ENCODE measurements at regions not wholly inside any gene's neighbourhood (a gene's known extent, or its start where the extent isn't known, plus 50 kb on each side); places are given as distances from the start of the nearest gene placed in this dataset.

GRCh38 chr6:98254624-98255023, 579.8 kb upstream of the POU3F2 start:
- no peaks in the 10 kb centered on the region for H3K27me3 Mint-ChIP-seq
- H3K4me1 Mint-ChIP-seq (ENCODE audit: low read depth): no peaks in the 10 kb centered on the region

GRCh38 chr6:98260382-98260781, 574.0 kb upstream of the POU3F2 start:
- Mint-ChIP-seq H3K4me1 (ENCODE audit: low read depth) (no peaks in the 10 kb centered on the region), H3K4me3 (no peak overlapping the region), H3K27me3 (no peaks in the 10 kb centered on the region), H3K27ac (no peak overlapping the region), H3K36me3 (ENCODE audit: low read depth) (no peaks in the 10 kb centered on the region), H3K9me3 (peaks cover 6% of the 10 kb centered on the region)

More at GRCh38 chr6:98254624-98255023, 579.8 kb upstream of the POU3F2 start:
- Mint-ChIP-seq H3K27ac (no peak overlapping the region), H3K9me3 (peaks cover 6% of the 10 kb centered on the region), H3K36me3 (ENCODE audit: low read depth) (no peaks in the 10 kb centered on the region), H3K4me3 (no peak overlapping the region)

- Mint-ChIP-seq H3K4me3 (no peak overlapping the region), H3K27me3 (no peaks in the 10 kb centered on the region), H3K9me3 (no peaks in the 10 kb centered on the region), H3K36me3 (ENCODE audit: low read depth) (no peaks in the 10 kb centered on the region), H3K27ac (no peak overlapping the region), H3K4me1 (ENCODE audit: low read depth) (no peaks in the 10 kb centered on the region)
Observed at GRCh38 chr6:98272060-98272459, 562.3 kb upstream of the POU3F2 start.

GRCh38 chr6:98274691-98275090, 559.7 kb upstream of the POU3F2 start:
- no peaks in the 10 kb centered on the region for H3K27me3 Mint-ChIP-seq
- no peaks in the 10 kb centered on the region for H3K4me1 Mint-ChIP-seq (ENCODE audit: low read depth)
- no peaks in the 10 kb centered on the region for H3K36me3 Mint-ChIP-seq (ENCODE audit: low read depth)
- H3K9me3 Mint-ChIP-seq: no peaks in the 10 kb centered on the region
- no peak overlapping the region for H3K27ac Mint-ChIP-seq
- H3K4me3 Mint-ChIP-seq: no peak overlapping the region

- no peaks in the 10 kb centered on the region for H3K9me3 Mint-ChIP-seq
- H3K36me3 Mint-ChIP-seq (ENCODE audit: low read depth): no peaks in the 10 kb centered on the region
- H3K27ac Mint-ChIP-seq: no peak overlapping the region
- no peaks in the 10 kb centered on the region for H3K4me1 Mint-ChIP-seq (ENCODE audit: low read depth)
- H3K4me3 Mint-ChIP-seq: no peak overlapping the region
- H3K27me3 Mint-ChIP-seq: no peaks in the 10 kb centered on the region
Observed at GRCh38 chr6:98280492-98280891, 553.9 kb upstream of the POU3F2 start.

- no peaks in the 10 kb centered on the region for H3K9me3 Mint-ChIP-seq
- no peaks in the 10 kb centered on the region for H3K4me1 Mint-ChIP-seq (ENCODE audit: low read depth)
- H3K4me3 Mint-ChIP-seq: no peak overlapping the region
- H3K36me3 Mint-ChIP-seq (ENCODE audit: low read depth): no peaks in the 10 kb centered on the region
- no peaks in the 10 kb centered on the region for H3K27me3 Mint-ChIP-seq
- no peak overlapping the region for H3K27ac Mint-ChIP-seq
Observed at GRCh38 chr6:98286620-98287019, 547.8 kb upstream of the POU3F2 start.

GRCh38 chr6:98287876-98288275, 546.5 kb upstream of the POU3F2 start:
- no peaks in the 10 kb centered on the region for H3K4me1 Mint-ChIP-seq (ENCODE audit: low read depth)
- H3K27me3 Mint-ChIP-seq: no peaks in the 10 kb centered on the region
- no peaks in the 10 kb centered on the region for H3K36me3 Mint-ChIP-seq (ENCODE audit: low read depth)
- no peak overlapping the region for H3K4me3 Mint-ChIP-seq
- no peak overlapping the region for H3K27ac Mint-ChIP-seq
- no peaks in the 10 kb centered on the region for H3K9me3 Mint-ChIP-seq

GRCh38 chr6:98292810-98293209, 541.6 kb upstream of the POU3F2 start:
- no peaks in the 10 kb centered on the region for H3K4me1 Mint-ChIP-seq (ENCODE audit: low read depth)
- no peak overlapping the region for H3K4me3 Mint-ChIP-seq
- no peak overlapping the region for H3K27ac Mint-ChIP-seq
- no peaks in the 10 kb centered on the region for H3K9me3 Mint-ChIP-seq
- no peaks in the 10 kb centered on the region for H3K36me3 Mint-ChIP-seq (ENCODE audit: low read depth)
- H3K27me3 Mint-ChIP-seq: no peaks in the 10 kb centered on the region

GRCh38 chr6:98295515-98296175, 538.7 kb upstream of the POU3F2 start:
- H3K27me3 Mint-ChIP-seq: no peaks in the 10 kb centered on the region
- no peaks in the 10 kb centered on the region for H3K4me1 Mint-ChIP-seq (ENCODE audit: low read depth)
- peaks cover 3% of the 10 kb centered on the region for H3K9me3 Mint-ChIP-seq
- H3K36me3 Mint-ChIP-seq (ENCODE audit: low read depth): no peaks in the 10 kb centered on the region
- H3K4me3 Mint-ChIP-seq: no peak overlapping the region
- no peak overlapping the region for H3K27ac Mint-ChIP-seq

GRCh38 chr6:98308564-98308963, 525.8 kb upstream of the POU3F2 start:
- Mint-ChIP-seq H3K9me3 (peaks cover 4% of the 10 kb centered on the region), H3K4me1 (ENCODE audit: low read depth) (no peaks in the 10 kb centered on the region), H3K4me3 (no peak overlapping the region), H3K27me3 (no peaks in the 10 kb centered on the region), H3K36me3 (ENCODE audit: low read depth) (no peaks in the 10 kb centered on the region), H3K27ac (no peak overlapping the region)

GRCh38 chr6:98310443-98310842, 523.9 kb upstream of the POU3F2 start:
- no peaks in the 10 kb centered on the region for H3K27me3 Mint-ChIP-seq
- no peaks in the 10 kb centered on the region for H3K36me3 Mint-ChIP-seq (ENCODE audit: low read depth)
- no peak overlapping the region for H3K4me3 Mint-ChIP-seq
- H3K27ac Mint-ChIP-seq: no peak overlapping the region
- no peaks in the 10 kb centered on the region for H3K9me3 Mint-ChIP-seq
- H3K4me1 Mint-ChIP-seq (ENCODE audit: low read depth): no peaks in the 10 kb centered on the region

GRCh38 chr6:98323605-98324004, 510.8 kb upstream of the POU3F2 start:
- Mint-ChIP-seq H3K9me3 (no peaks in the 10 kb centered on the region), H3K27ac (no peak overlapping the region)

GRCh38 chr6:98324446-98324845, 509.9 kb upstream of the POU3F2 start:
- Mint-ChIP-seq H3K36me3 (ENCODE audit: low read depth) (no peaks in the 10 kb centered on the region), H3K27me3 (no peaks in the 10 kb centered on the region), H3K4me3 (no peak overlapping the region), H3K27ac (no peak overlapping the region), H3K9me3 (no peaks in the 10 kb centered on the region), H3K4me1 (ENCODE audit: low read depth) (no peaks in the 10 kb centered on the region)

More at GRCh38 chr6:98323605-98324004, 510.8 kb upstream of the POU3F2 start:
- H3K27me3 Mint-ChIP-seq: no peaks in the 10 kb centered on the region
- H3K4me3 Mint-ChIP-seq: no peak overlapping the region
- no peaks in the 10 kb centered on the region for H3K4me1 Mint-ChIP-seq (ENCODE audit: low read depth)
- H3K36me3 Mint-ChIP-seq (ENCODE audit: low read depth): no peaks in the 10 kb centered on the region

GRCh38 chr6:98325366-98325765, 509.0 kb upstream of the POU3F2 start:
- Mint-ChIP-seq H3K9me3 (no peaks in the 10 kb centered on the region), H3K27me3 (no peaks in the 10 kb centered on the region), H3K27ac (no peak overlapping the region), H3K36me3 (ENCODE audit: low read depth) (no peaks in the 10 kb centered on the region), H3K4me1 (ENCODE audit: low read depth) (no peaks in the 10 kb centered on the region), H3K4me3 (no peak overlapping the region)

GRCh38 chr6:98333273-98333672, 501.1 kb upstream of the POU3F2 start:
- Mint-ChIP-seq H3K27me3 (no peaks in the 10 kb centered on the region), H3K4me3 (no peak overlapping the region), H3K27ac (no peak overlapping the region), H3K36me3 (ENCODE audit: low read depth) (no peaks in the 10 kb centered on the region), H3K9me3 (no peaks in the 10 kb centered on the region), H3K4me1 (ENCODE audit: low read depth) (no peaks in the 10 kb centered on the region)

- Mint-ChIP-seq H3K9me3 (no peaks in the 10 kb centered on the region), H3K4me1 (ENCODE audit: low read depth) (no peaks in the 10 kb centered on the region), H3K4me3 (no peak overlapping the region), H3K27me3 (no peaks in the 10 kb centered on the region), H3K36me3 (ENCODE audit: low read depth) (no peaks in the 10 kb centered on the region), H3K27ac (no peak overlapping the region)
Observed at GRCh38 chr6:98335594-98335993, 498.8 kb upstream of the POU3F2 start.

Measured in stimulated activated naive CD8-positive, alpha-beta T cell treated with anti-CD3 and anti-CD28 coated beads, Interleukin-15, Interleukin-2, amounts not matched to agents 100 ng/mL and 50 ng/mL, for 24 hours (primary cell).